Keratinocyte (primary cell): ENCODE measurements at regions not wholly inside any gene's neighbourhood (a gene's known extent, or its start where the extent isn't known, plus 50 kb on each side); places are given as distances from the start of the nearest gene placed in this dataset.

Experiments
- EZH2 ChIP-seq: IDR thresholded peaks from one replicate; pipeline ENCODE4 v1.6.1; 2012; ENCODE audit warnings: inconsistent platforms, mild to moderate bottlenecking, low read length, moderate library complexity
- TF ChIP-seq, protein P1 (sequence below), 3 experiments: IDR thresholded peaks in 1 of 3; conservative IDR thresholded peaks in 1 of 3; optimal IDR thresholded peaks in 1 of 3; 2 replicates in 2 of 3; 3 replicates in 1 of 3; pipeline versions ENCODE3 to v1.5.1; 2011; ENCODE audit warnings: low read length in 3 of 3, mild to moderate bottlenecking in 3 of 3, moderate library complexity in 2 of 3, control low read depth in 1 of 3, inconsistent platforms in 1 of 3; ENCODE audit not compliant: insufficient read depth in 2 of 3; ENCODE audit errors: extremely low read depth in 1 of 3

GRCh38 chr10:29734962-29735627 is 100.3 kb upstream of the SVIL start:
- TF ChIP-seq, protein P1, sequence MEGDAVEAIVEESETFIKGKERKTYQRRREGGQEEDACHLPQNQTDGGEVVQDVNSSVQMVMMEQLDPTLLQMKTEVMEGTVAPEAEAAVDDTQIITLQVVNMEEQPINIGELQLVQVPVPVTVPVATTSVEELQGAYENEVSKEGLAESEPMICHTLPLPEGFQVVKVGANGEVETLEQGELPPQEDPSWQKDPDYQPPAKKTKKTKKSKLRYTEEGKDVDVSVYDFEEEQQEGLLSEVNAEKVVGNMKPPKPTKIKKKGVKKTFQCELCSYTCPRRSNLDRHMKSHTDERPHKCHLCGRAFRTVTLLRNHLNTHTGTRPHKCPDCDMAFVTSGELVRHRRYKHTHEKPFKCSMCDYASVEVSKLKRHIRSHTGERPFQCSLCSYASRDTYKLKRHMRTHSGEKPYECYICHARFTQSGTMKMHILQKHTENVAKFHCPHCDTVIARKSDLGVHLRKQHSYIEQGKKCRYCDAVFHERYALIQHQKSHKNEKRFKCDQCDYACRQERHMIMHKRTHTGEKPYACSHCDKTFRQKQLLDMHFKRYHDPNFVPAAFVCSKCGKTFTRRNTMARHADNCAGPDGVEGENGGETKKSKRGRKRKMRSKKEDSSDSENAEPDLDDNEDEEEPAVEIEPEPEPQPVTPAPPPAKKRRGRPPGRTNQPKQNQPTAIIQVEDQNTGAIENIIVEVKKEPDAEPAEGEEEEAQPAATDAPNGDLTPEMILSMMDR (optimal IDR thresholded peaks at IDR 0.05 in 1 of 3, IDR thresholded peaks at IDR 0.05 in 1 of 3, conservative IDR thresholded peaks at IDR 0.05 in 1 of 3; ENCODE audit: extremely low read depth in 1 of 3, insufficient read depth in 2 of 3, low read length in 3 of 3), result no peak
- TF ChIP-seq EZH2, result no peak
